Activated CD4-positive, alpha-beta T cell treated with anti-CD3 and anti-CD28 coated beads, Interleukin-2, amount 50 U/mL, for 1 hour (primary cell): ENCODE measurements at regions not wholly inside any gene's neighbourhood (a gene's known extent, or its start where the extent isn't known, plus 50 kb on each side); places are given as distances from the start of the nearest gene placed in this dataset.
"Not testable (repeated sequence)": the region's sequence is repeated elsewhere in the genome, so short reads cannot be mapped to it uniquely, and the experiment has no call there.

ENCODE experiments used
- DNase-seq: peaks from one replicate; pipeline ENCODE4 v3.0.0-alpha.2; 2020

DNA sequence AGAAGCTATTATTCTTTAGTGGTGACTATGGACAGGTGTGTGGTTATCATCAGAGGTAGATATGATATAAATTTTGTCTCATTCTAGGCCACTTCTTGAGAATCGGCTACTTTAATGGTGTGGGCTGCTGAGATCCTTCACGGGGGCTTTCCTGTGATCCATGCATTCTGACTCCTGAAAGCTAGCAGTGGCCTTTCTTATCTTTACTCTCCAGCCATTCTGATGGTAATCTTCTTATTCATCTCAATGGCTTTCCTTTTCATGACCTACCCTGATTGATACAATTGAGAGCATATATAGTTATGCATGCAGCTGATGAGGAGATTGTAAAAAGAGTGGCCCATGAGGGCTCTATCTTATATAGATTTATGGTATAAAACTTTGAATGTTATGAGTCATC lies 78.3 kb upstream of the ZPLD1 start:
- DNase-seq = no peak

GRCh38 chr3:102357313-102357712 lies 77.5 kb upstream of the ZPLD1 start:
- DNase-seq = not testable (repeated sequence)

DNA sequence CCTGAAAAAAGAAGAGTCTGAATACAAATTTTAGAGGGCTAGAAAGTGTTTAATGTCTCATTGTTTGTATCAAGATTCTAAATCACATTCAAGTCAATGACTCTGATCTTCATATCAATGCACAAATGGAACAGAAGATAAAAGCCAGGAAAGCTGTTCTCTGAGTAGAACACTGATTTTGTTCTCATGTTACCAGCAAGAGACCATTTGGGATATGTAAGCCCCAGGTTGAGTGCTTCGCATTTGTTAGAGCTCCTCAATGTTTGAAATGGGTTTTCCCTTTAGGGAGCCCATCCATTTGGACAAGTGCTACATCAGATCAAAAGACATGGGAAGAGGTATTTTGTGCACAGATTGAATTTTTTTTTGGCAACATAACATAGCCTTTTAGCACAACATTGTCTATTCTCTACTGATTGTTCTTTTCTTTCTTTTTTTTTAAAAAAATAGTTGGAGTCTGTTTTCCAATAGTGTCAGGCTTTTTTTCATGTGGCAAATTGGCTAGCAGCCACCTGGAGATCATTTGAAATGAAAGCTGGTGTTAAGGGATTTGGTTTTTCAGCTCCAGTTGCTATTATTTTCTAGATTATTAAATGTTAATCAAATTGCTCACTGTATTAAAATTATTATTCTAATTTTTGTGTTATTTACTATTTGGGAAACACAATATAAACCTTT lies 74.5 kb upstream of the ZPLD1 start:
- DNase-seq = no peak

DNA sequence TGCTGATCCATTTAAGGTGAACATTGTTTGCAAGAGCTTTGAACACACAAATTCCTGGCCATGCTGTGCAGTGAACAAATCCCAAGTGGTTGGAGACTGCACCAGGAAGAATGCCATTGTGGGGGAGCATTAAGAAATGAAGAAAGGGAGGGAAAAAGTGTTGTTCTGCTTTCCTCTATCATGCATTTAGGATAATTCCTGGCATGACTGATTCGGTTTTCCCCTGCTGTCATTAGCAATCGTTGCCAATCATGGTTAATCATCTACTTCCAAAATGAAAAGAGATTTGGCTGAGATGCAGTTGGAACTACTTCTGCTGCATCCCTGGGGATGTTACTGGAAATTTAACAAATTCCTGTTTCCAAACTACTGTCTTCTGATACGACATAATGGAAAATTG lies 73.7 kb upstream of the ZPLD1 start:
- DNase-seq = no peak

DNA sequence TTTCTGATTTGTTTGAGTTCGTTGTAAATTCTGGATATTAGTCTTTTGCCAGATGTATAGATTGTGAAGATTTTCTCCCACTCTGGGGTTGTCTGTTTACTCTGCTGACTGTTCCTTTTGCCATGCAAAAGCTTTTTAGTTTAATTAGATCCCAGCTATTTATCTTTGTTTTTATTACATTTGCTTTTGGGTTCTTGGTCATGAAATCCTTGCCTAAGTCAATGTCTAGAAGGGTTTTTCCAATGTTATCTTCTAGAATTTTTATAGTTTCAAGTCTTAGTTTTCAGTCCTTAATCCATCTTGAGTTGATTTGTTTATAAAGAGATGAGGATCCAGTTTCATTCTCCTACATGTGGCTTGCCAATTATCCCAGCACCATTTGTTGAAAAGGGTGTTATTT lies 68.7 kb upstream of the ZPLD1 start:
- DNase-seq = not testable (repeated sequence)

- DNase-seq = no peak
Observed at GRCh38 chr3:102374863-102375634, 59.8 kb upstream of the ZPLD1 start.

DNA sequence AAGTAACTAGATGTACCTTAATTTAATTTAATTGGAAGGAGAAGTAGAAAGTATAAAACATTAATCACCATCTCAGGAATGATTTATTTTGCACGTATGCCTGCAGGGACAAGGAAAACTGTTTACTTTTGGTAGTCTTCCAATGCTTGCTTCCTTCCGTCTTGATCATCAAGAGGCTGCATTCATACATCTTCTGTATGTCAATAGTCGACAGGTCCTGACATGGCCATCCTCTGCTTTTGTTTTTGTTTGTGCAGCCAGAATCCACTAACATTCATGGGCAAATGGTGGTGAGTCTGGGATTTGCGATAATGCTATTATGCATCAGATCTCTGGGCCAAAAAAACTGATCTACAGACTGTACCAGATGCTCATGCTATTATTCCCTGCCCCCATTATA lies 56.6 kb upstream of the ZPLD1 start:
- no peak for DNase-seq

DNA sequence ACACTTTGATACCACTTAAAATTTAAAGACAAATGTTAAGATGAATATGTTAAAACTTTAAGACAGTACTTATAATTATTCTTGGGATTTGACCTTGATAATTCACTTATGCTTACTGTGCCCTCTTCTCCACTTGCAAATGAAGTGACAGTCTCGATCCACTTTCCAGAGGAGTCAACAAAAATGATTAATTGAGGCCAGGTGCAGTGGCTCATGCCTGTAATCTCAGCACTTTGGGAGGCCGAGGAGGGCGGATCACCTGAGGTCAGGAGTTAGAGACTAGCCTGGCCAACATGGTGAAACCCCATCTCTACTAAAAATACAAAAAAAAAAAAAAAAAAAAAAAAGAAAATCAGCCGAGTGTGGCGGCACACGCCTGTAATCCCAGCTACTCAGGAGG lies 52.6 kb upstream of the ZPLD1 start:
- DNase-seq = not testable (repeated sequence)
